ENCODE measurements at regions not wholly inside any gene's neighbourhood (a gene's known extent, or its start where the extent isn't known, plus 50 kb on each side); places are given as distances from the start of the nearest gene placed in this dataset.

GRCh38 chr2:8249141-8249540 is 432.7 kb upstream of the ID2 start:
- TF ChIP-seq CTCF (IDR thresholded peaks at IDR 0.05) (no peak), POLR2A (IDR thresholded peaks at IDR 0.05) (no peak)

Data from heart left ventricle (tissue), 13 donors.